HG02938 (cell line): ENCODE measurements at regions not wholly inside any gene's neighbourhood (a gene's known extent, or its start where the extent isn't known, plus 50 kb on each side); places are given as distances from the start of the nearest gene placed in this dataset.
A peak's percentile ranks its signal among the peaks of the same experiment; 100 is the strongest.
"Not testable (repeated sequence)": the region's sequence is repeated elsewhere in the genome, so short reads cannot be mapped to it uniquely, and the experiment has no call there.

Source experiments
- ATAC-seq: cut with Tn5 transposase; IDR thresholded peaks from one replicate; pipeline ENCODE4 v1.9.1; 2021; ENCODE audit warnings: mild to moderate bottlenecking, moderate library complexity; ENCODE audit not compliant: unreplicated experiment

- no peak for ATAC-seq
These were observed 354.5 kb downstream of the ICE1 start for GRCh38 chr5:5777013-5777412.

GRCh38 chr5:5772202-5772601 is 349.7 kb downstream of the ICE1 start:
- no peak for ATAC-seq

DNA sequence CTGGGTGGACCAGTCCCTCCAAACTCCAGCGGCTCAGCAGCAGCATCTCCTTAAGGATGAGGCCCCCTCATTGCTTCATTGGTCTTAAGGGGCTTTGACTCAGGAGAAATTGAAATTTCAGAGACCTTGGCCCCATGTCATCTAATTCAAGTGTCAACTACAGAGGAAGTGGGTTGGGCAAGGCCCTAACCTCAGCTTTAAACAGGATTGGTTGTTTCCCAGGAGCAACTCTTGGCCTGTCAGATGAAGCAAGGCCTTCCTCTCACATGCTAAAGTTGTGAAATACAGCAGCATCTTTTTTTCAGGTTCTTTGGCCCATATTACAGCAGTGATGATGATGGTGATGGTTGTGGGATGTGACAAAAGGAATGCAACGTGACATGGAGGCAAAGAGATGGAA is 348.3 kb downstream of the ICE1 start:
- no peak for ATAC-seq

DNA sequence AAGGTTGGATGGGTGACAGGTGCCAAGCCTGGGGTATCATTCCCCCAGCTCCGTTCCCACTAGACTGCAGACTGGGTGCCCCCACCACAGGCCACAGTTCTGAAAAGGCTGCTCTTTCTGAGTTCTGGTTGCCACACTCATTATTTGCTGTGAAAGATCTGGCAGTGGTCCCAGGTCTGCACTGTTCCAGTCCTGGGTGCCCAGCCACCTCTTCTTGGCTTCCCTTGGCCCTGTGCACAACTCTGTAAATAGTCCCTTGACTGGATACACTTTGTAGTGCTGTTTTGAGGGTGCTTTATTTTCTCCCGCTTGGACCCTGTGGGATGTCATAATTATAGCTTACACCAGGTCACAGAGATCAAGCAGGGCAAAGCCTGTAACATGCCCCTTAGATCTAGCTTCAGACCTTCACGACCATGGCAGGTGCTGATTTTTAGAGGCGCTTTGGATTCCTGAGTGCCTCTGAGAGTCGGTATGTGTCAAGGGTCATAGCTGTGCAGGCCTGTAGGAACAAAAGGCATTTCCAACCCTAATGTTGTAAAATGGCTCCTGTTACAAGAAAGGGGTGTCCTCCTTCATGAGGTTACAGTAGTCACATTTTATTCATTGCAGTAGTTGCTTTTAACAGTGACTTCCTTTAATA is 344.9 kb downstream of the ICE1 start:
- ATAC-seq: no peak

- no peak for ATAC-seq
These were observed 342.8 kb downstream of the ICE1 start for GRCh38 chr5:5765066-5765850.

GRCh38 chr5:5764246-5764645 is 341.8 kb downstream of the ICE1 start:
- ATAC-seq: no peak

DNA sequence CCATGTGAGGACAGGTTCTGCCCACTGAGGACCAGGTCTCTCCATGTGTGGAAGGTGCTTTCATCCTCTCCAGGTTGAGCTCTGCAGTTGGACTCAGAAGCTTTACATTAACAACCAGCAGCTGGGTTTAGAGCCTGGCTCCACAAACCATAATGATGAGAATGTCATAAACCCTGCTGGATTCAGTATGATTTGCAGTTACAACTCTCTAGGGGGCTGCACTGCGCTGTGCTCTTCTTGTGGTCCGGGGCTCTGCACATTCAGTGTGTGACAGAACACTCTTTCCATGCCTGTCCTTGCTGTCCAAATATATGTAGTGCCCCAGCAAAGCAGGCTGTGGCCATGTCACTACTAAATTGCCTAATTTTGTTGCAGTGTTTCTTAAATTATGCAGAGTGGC is 334.3 kb downstream of the ICE1 start:
- no peak for ATAC-seq

DNA sequence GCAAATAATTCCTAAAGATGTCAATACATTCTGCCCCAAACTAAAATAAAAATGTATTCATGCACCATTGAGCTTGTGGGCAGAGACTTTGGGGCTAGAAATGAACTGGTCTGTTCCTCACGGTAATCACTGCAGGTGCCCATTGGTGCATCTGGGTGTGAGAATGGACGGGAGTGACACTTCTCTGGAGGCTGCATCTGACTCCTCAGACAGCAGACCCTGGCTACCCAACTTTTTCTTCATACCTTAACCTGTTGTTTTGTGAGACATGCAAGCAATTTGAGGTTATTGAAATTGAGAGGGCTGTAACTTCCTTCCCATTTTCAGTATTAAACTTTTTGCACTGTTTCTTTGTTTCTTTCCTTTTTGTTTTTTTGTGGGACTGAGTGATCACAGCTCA is 333.4 kb downstream of the ICE1 start:
- ATAC-seq: peak; percentile 32

GRCh38 chr5:5752844-5753243 is 330.4 kb downstream of the ICE1 start:
- peak; percentile 73 for ATAC-seq

- ATAC-seq: no peak
These were observed 329.5 kb downstream of the ICE1 start for GRCh38 chr5:5751987-5752386.

DNA sequence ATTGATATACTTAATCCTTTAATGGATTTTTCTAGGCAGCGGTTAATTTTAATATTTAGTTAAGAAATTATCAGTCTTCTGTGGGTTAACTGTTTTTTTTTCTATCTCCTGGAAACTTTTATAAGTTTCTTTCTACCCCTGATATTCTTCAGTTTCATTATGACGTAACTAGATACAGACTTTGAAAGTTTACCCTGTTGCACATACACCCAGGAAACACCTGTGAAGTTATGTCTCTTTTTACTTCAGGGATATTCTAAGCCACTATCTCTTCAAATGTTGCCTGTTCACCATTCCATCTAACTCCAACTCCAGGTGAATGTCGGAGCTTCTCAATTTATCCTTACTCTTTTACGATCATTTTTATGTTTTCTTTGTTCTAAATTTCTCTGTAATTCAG is 329.0 kb downstream of the ICE1 start:
- ATAC-seq: peak; percentile 40

GRCh38 chr5:5741418-5741817 is 318.9 kb downstream of the ICE1 start:
- ATAC-seq: no peak

DNA sequence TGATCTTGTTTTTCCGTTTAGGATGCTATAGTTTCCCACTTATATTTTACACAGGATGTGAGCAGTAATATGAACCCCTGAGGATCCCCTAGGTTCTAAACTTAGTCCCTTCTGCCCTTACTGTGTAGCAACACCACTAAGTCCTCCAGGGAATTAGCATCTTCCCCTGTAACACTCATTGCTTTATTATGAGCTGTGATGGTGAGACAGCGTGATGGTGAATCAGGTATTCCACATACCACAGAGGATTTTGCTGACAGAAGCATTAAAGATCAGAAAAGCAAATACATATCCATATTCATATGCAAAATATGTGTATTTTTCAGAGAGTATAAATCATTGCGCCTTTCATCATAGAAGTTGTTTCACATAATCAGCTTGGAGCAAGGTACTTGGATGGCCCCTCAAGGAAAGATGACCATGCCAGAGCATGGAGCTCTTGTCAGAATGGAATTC is 317.0 kb downstream of the ICE1 start:
- ATAC-seq: peak; percentile 10

DNA sequence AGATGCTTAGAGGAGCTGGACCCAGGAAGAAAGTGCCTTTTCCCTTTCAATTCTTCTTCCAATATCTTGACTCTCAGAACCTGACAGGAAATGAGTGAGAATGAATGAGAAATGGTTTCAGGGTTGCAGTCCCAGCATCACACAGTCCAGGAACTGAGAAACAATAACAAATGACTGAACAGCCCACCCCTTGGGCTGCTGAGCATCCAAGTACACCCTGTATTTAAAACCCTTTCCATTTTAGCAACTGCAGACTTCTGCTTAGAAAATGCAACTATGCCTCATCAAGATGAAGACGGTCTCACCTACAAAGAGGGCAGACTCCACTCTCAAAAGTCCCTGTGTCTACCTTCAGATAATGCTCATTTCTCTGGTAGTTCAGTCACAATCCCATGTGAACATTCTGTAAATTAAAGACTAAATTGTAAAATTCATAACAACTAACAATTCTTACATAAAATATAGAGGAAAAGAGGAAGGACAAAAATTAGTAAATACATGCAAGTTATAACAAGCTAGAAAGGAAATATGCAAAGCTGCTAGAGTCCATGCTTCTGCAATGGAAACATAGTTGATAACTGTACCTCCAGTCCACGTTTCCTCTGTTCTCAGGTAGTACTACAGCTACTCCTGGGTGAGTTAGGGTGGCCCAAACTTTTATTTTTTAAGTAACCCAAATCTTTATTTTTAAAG is 316.5 kb downstream of the ICE1 start:
- ATAC-seq: peak; percentile 88

DNA sequence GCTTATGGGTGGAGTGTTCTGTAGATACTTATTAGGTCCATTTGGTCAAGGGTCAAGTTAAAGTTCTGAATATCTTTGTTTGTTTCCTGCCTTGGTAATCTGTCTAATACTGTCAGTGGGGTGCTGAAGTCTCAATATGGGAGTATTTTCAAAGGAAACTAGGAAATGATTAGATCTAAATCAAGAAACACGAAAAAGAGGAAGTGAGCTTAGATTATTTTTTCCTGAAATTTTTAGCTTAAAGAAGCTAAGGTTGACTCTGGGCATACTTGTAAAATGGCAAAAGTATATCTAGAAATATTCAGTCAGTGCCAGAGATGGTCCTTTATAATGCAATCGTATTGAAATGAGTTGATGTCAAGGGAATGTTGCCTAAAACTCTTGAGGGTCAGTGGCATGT is 313.5 kb downstream of the ICE1 start:
- ATAC-seq: no peak

GRCh38 chr5:5733058-5733457 is 310.6 kb downstream of the ICE1 start:
- ATAC-seq: not testable (repeated sequence)

GRCh38 chr5:5726401-5726800 is 303.9 kb downstream of the ICE1 start:
- no peak for ATAC-seq

- ATAC-seq: no peak
These were observed 299.4 kb downstream of the ICE1 start for GRCh38 chr5:5721881-5722280.

DNA sequence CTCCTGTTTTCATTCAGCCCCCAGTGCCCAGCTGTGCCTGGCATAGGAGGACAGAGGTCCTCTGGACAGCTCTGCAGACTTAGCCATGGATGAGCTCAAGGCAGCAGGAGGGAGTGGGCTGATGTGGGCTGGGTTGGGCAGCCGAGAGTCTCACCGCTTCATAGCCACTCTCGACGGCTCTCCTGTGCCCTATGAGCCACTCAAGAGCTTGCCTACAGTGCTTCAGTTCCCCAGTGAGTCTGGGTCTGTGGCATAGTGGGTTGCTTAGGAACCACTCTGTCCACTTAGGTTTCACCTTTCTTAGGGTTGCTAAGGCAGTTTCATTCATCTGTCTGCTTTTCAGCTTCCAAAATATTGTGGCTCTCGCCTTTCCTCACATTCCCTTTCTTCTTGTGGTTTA is 296.8 kb downstream of the ICE1 start:
- no peak for ATAC-seq

- no peak for ATAC-seq
These were observed 294.2 kb downstream of the ICE1 start for GRCh38 chr5:5716665-5717064.

DNA sequence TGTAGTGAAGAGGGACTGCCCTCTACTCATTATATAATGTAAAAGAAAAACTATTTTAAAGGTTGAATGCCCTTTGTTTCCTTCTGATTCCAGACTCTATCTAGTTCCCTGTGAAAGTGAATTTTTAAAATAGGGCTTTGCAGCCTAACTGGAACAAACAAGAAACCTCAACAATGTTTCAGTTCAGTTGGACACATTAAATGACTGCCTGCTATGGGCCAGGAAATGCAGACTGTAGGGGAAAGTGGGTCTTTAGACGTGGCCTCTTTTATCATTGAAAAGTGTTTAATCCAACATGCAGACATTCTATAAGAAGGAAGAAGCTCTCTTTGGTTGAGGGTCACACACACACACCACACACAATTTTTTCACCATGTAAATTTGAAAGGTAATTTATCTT is 289.1 kb downstream of the ICE1 start:
- ATAC-seq: no peak

DNA sequence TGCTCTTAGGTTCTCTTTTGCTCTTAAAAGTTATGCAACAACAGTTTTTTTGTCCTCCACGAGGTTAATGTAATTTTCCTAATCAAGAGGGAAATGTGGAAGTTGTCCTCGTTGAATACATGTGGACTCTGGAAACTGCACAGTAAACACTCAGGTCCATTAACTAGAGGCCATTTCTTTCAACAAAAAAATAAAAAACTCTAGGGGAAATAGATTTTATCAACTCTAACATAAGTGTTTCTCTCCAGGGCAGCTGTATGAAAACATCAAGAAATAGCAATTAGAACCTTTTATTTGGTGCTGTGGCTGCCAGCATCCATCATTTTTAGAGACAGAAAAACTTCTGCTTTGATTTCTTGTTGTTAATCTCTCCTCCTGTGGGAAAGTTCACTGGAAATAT is 288.6 kb downstream of the ICE1 start:
- ATAC-seq: no peak
